GM18502 (cell line): ENCODE measurements at regions not wholly inside any gene's neighbourhood (a gene's known extent, or its start where the extent isn't known, plus 50 kb on each side); places are given as distances from the start of the nearest gene placed in this dataset.
"Not testable (repeated sequence)": the region's sequence is repeated elsewhere in the genome, so short reads cannot be mapped to it uniquely, and the experiment has no call there.

Experiments
- ATAC-seq: cut with Tn5 transposase; IDR thresholded peaks from one replicate; pipeline ENCODE4 v1.9.1; 2021; ENCODE audit warnings: mild to moderate bottlenecking; ENCODE audit not compliant: unreplicated experiment, poor library complexity

GRCh38 chr1:170369417-170369816, 162.5 kb upstream of the GORAB start:
- ATAC-seq: no peak

- no peak for ATAC-seq
Observed at GRCh38 chr1:170370087-170370486, 161.9 kb upstream of the GORAB start.

- ATAC-seq: no peak
Observed at GRCh38 chr1:170375082-170375723, 156.8 kb upstream of the GORAB start.

GRCh38 chr1:170376801-170377385, 155.1 kb upstream of the GORAB start:
- ATAC-seq: no peak

DNA sequence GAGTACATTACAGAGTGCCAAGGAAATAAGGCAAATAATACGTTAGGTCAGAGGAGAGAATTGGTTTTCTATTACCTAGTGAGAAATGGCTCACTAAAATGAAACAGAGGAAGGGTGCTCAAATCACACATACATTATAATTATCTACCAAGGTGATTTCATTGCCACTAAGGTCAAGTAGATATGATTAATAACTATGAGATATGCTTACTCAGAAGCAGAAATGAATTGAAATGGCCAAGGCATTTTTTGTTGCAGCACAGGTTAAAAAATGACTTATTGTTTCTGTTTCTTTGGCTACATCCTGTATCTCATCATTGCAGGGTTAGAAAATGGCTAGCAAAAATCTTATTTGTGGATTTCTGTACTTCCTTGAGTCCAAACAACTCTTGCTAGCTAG, 154.5 kb upstream of the GORAB start:
- no peak for ATAC-seq

DNA sequence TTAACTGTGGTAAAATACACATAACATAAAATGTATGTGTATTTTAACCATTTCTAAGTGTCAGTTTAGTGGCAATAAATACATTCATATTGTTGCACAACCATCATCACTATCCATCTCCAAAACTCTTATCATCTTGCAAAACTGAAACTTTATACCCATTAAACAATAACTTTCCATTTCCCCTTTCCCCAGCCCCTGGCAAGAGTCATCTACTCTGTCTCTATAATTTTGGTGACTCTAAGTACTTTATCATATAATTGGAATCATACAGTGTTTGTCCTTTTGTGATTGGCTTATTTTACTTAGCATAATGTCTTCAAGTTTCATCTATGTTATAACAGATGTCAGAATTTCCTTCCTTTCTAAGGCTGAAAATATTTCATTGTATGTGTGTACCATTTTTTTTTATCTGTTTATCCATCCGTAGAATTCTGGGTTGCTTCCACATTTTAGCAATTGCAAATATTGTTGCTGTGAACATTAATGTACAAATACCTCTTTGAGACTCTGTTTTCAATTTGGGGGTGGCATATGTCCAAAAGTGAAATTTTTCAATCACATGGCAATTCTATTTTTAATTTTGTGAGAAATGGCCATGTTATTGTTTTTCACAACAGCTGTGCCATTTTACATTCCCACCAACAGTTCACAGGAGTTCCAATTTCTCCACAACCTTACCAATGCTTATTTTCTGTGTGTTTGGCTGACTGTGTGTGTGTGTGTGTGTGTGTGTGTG, 153.9 kb upstream of the GORAB start:
- no peak for ATAC-seq

- ATAC-seq: no peak
Observed at GRCh38 chr1:170385750-170386149, 146.2 kb upstream of the GORAB start.

GRCh38 chr1:170388489-170388888, 143.5 kb upstream of the GORAB start:
- ATAC-seq: no peak

DNA sequence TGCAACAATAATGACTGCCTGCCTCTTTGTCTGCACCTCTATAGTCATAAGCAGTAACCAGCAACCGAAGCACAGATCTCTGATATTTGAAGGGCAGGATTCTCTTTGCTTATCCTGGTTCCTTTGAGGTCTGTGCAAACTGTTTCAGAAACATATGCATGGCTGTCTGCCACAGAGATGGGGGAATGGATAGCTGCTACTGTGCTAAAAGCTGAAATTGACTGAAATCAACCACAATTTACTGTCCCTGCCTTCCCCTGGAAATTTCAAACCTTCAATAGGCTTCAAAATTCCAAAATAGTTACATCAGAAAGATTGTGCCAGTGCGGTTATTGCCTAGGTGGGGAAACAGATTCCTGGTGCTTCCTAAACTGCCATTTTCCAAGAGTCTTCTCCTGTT, 136.8 kb upstream of the GORAB start:
- no peak for ATAC-seq

GRCh38 chr1:170397061-170397460, 134.9 kb upstream of the GORAB start:
- ATAC-seq: no peak

- ATAC-seq: no peak
Observed at GRCh38 chr1:170402476-170403311, 129.3 kb upstream of the GORAB start.

DNA sequence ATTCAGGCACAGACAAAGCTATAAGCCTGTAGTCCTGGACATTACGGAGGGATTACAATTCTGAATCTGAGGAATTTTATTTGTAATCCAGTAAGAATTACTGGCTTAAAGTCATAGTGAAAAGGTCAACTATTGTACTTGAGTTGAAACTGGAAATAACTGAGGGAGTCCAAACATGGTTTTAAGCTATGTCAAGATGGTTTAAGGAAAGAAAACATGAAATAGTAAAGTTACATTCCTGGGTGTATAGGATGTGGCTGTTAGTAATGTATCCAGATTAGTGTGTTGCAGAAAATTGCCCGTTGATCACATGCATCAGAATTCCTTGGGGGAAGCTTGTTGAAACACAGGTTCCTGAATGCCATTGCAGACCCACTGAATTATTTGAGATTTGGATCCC, 124.8 kb upstream of the GORAB start:
- no peak for ATAC-seq

DNA sequence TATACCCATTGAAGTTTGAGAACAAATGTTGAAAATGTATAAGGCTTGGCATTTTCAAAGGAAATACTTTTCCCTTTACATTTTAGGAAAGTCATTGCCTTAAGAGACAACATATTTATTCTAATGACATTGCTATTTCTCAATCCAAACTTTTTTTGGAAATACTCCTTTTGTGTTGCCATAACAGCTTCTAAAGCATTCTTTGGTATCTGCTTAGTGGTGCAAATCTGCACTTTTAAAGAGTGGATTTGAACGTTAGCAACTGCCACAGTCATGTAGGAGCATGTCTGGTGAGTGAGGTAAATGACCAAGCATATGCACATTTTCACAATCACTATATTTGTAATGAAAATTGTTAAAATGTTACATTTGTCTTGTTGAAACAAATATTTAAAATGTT, 124.4 kb upstream of the GORAB start:
- no peak for ATAC-seq

- ATAC-seq: no peak
Observed at GRCh38 chr1:170410401-170411166, 121.4 kb upstream of the GORAB start.

DNA sequence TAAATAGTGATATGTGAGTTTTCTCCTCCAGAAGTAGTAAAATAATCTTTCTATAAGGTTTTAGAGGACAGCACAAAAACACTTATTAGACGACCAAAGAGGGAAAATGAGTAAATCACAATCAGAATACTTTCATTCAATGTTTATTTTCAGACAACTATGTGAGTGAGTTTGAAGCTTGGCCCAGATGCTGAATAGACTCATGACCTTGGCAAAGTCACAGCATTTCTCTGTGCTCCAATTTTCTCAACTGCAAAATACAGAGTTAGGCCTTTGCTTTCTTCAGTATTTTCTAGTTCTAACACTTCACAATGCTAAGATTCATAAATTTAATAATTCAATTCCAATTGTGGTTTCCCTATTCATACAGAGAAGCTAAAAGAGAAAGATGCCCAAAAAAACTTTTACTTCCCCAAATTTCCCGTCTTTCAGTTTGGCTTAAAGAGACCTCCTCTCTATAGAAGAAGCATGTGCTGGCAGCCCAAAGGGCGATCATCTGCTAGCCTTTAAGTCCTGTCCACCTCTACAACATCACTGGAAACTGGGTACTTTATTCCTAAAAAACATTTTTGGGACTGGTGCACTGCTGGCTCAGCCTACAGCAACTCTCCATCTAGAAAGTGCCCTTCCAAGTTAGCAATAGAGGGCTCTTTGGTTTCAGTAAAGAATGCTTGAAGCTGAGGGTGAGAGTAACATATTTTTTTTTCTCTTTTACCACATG, 116.8 kb upstream of the GORAB start:
- ATAC-seq: no peak

DNA sequence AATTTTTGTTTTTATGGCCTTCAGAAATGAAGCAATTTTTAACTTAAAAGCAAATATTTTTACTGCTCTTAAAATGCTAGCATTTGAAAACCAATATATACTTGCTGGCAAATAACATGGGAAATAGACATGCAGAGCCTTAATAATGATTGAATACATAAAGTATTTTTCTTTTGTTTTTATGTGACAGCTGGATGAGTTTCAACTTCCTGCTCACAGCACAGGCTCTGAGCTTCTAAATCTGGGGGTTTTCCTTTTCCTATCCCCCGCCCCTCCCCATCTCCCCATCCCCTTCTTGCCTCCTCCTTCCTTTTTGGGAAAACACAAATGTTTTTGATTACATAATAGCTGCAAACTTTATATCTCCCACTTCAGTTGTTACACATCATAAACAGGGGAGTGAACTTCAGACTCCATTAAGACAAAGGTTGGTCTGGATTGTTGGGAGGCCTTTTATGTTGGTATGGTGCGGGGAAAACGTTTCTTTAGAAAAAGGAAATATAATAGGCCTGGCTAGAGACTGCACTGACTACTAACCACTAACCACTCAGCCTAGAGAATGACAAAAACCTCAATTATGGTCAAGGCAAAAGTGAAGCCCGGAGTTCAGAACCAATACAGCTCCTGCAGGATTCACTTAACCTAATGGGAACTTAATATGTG, 116.1 kb upstream of the GORAB start:
- no peak for ATAC-seq

- no peak for ATAC-seq
Observed at GRCh38 chr1:170424346-170424745, 107.6 kb upstream of the GORAB start.

DNA sequence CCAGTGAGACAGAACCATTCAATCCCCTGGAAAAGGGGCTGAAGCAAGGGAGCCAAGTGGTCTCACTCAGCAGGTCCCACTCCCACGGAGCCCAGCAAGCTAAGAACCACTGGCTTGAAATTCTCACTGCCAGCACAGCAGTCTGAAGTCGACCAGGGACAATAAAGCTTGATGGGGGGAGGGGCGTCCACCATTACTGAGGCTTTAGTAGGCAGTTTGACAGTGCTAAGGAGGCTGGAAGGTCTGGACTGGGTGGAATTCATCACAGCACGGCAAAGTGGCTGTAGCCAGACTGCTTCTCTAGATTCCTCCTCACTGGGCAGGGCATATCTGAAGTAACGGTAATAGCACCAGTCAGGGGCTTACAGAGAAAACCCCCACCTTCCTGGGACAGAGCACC, 105.4 kb upstream of the GORAB start:
- ATAC-seq: no peak

- not testable (repeated sequence) for ATAC-seq
Observed at GRCh38 chr1:170427002-170427401, 105.0 kb upstream of the GORAB start.
